K562 (cell line): ENCODE measurements at regions not wholly inside any gene's neighbourhood (a gene's known extent, or its start where the extent isn't known, plus 50 kb on each side); places are given as distances from the start of the nearest gene placed in this dataset.
A peak's percentile ranks its signal among the peaks of the same experiment; 100 is the strongest.

Experiments
- CAMTA2 ChIP-seq: fragments of 250-450 bp; sonication (Bioruptor Pico); conservative IDR thresholded peaks from 2 replicates; pipeline ENCODE4 v1.5.1; 2022
- FUS ChIP-seq: fragments of 200-400 bp; formaldehyde crosslinking; optimal IDR thresholded peaks from 2 replicates; pipeline ENCODE3; 2017; ENCODE audit warnings: low read depth, low read length
- KDM4B ChIP-seq, 2 experiments: fragments of 450-650 bp in 1 of 2; sonication (generic) in 1 of 2; IDR thresholded peaks; 2 replicates each; pipeline ENCODE4 v1.6.1; 2016 to 2017; ENCODE audit warnings: borderline replicate concordance in 2 of 2, antibody characterized with exemption in 1 of 2, low read depth in 1 of 2, mild to moderate bottlenecking in 1 of 2
- MAFF ChIP-seq: IDR thresholded peaks from 2 replicates; pipeline ENCODE4 v1.6.1; 2012; ENCODE audit warnings: low read length, improper control_type of control experiment
- NFATC3 ChIP-seq: fragments of 450-650 bp; IDR thresholded peaks from 2 replicates; pipeline ENCODE4 v1.6.1; 2017; ENCODE audit warnings: mild to moderate bottlenecking
- NR2C1 ChIP-seq, 2 experiments: fragments of 450-650 bp; IDR thresholded peaks; 2 replicates each; pipeline ENCODE4 v1.6.1; 2017; ENCODE audit warnings: mild to moderate bottlenecking in 2 of 2, antibody characterized with exemption in 1 of 2, inconsistent platforms in 1 of 2, missing compliant biosample characterization in 1 of 2, missing genetic modification characterization in 1 of 2
- PTTG1 ChIP-seq: fragments of 450-650 bp; IDR thresholded peaks from 2 replicates; pipeline ENCODE4 v1.6.1; 2016; ENCODE audit warnings: low read depth, mild to moderate bottlenecking, missing genetic modification characterization, missing compliant biosample characterization
- SRF ChIP-seq, 2 experiments: fragments of 250-450, 450-650 bp in 1 of 2; sonication (Bioruptor Pico) in 1 of 2; sonication (generic) in 1 of 2; formaldehyde crosslinking; IDR thresholded peaks; 2 replicates each; pipeline versions ENCODE4 v1.5.0 to v1.5.1; 2020 to 2022; ENCODE audit warnings: mild to moderate bottlenecking in 1 of 2, missing genetic modification reagents in 1 of 2
- TAF1 ChIP-seq: IDR thresholded peaks from 2 replicates; pipeline ENCODE4 v1.6.1; 2011; ENCODE audit warnings: mild to moderate bottlenecking, low read length, moderate library complexity; ENCODE audit not compliant: insufficient read depth, control insufficient read depth, severe bottlenecking; ENCODE audit errors: extremely low read depth
- TRIM25 ChIP-seq: fragments of 450-650 bp; IDR thresholded peaks from 2 replicates; pipeline ENCODE4 v1.7.0; 2016; ENCODE audit warnings: borderline replicate concordance
- ZBED1 ChIP-seq: IDR thresholded peaks from 2 replicates; pipeline ENCODE4 v1.6.1; 2014
- ZBTB40 ChIP-seq, 2 experiments: fragments of 450-650 bp in 1 of 2; sonication (generic) in 1 of 2; formaldehyde crosslinking in 1 of 2; IDR thresholded peaks; 2 replicates each; pipeline versions ENCODE4 v1.7.1 to v1.9.0; 2016 to 2022; ENCODE audit warnings: inconsistent platforms in 1 of 2, mild to moderate bottlenecking in 1 of 2, missing genetic modification reagents in 1 of 2
- ZNF24 ChIP-seq: fragments of 450-650 bp; IDR thresholded peaks from 2 replicates; pipeline ENCODE4 v1.6.1; 2016
- ZNF512 ChIP-seq: IDR thresholded peaks from 2 replicates; pipeline ENCODE4 v1.6.1; 2016; ENCODE audit warnings: missing genetic modification characterization, missing compliant biosample characterization

DNA sequence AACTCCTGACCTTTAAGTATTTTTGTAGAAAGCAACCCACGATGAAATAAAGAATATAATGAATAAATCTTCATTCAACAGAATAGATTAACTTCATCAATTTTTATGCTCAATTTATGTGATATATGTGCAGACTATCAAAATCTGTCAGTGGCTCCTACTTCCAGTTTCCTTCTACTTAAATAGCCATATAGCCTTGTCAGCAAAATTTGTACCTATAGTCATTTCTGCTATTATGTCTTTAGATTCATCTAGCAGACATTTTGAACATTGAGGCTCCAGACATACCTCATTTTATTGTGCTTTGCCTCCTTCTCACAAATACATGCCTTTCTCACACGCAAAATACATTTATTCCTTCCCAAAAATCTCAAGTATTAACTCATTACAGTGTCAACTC, 971.7 kb downstream of the FAM133A start (continued):
- TF ChIP-seq TRIM25 (no peak), TAF1 (no peak), ZNF512 (tag) (no peak), NFATC3 (no peak), PTTG1 (no peak), KDM4B (IDR thresholded peaks at IDR 0.05; ENCODE audit: borderline replicate concordance in 2 of 2, low read depth in 1 of 2) (no peak), CAMTA2 (CRISPR knock-in tag) (no peak), SRF (CRISPR knock-in tag; IDR thresholded peaks at IDR 0.05) (no peak), ZBED1 (no peak), ZNF24 (no peak), FUS (no peak), NR2C1 (IDR thresholded peaks at IDR 0.05) (no peak), NR2C1 (tag; IDR thresholded peaks at IDR 0.05) (no peak), MAFF (peak; percentile 42; the same call in 1 of the 2 replicates), ZBTB40 (IDR thresholded peaks at IDR 0.05) (no peak), ZBTB40 (CRISPR knock-in tag; IDR thresholded peaks at IDR 0.05) (no peak)
